NOMO-1 treated with DMSO at 0.1 percent for 48 hours (cell line): ENCODE measurements at regions not wholly inside any gene's neighbourhood (a gene's known extent, or its start where the extent isn't known, plus 50 kb on each side); places are given as distances from the start of the nearest gene placed in this dataset.
A peak's percentile ranks its signal among the peaks of the same experiment; 100 is the strongest.
"Not testable (repeated sequence)": the region's sequence is repeated elsewhere in the genome, so short reads cannot be mapped to it uniquely, and the experiment has no call there.

Experiments
- DNase-seq: peaks from one replicate; lab custom pipeline; 2025; ENCODE audit not compliant: unreplicated experiment; lab: John Stamatoyannopoulos, UW

GRCh38 chrX:122856205-122856604 lies 327.9 kb upstream of the GRIA3 start:
- DNase-seq: no peak

GRCh38 chrX:122857734-122858133 lies 326.3 kb upstream of the GRIA3 start:
- no peak for DNase-seq

DNA sequence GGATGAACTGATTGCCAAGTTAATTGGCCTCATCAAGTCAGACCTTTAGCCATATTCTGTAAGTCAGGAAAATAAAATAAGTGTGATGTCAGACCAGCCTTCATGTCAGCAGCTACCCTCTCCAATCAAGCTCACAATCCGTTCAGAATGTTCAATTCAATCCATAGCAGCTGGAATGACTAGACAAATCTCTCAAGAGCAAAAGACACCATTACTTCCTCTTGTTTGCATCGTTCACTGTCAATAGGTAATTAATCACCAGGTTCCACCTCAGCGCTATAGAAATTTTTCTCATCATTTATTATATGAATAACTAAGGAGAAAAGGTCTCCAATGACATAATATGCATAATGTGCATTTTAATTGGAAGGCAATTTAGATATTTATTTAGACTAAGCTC lies 321.0 kb upstream of the GRIA3 start:
- DNase-seq: peak; percentile 9

- peak; percentile 74 for DNase-seq
Observed at GRCh38 chrX:122866532-122866931, 317.5 kb upstream of the GRIA3 start.

DNA sequence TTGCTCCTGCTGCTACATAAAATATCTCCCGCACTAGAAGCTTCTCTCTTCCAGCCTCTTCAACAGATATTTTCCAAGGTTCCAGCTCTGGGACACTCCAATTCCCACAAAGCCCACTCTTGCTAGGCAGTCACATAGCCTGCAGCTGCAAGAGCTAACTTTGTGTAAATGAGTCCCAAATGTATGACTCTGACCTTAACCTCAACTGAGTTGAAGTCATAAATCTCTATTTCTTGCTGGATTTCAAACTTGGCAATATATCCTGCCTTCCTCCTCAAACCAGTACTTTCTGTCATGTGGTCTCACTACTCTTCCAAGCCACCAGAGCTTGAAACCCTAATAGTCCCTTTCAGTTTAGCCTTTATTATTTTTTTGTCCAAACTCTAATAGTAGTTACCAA lies 315.4 kb upstream of the GRIA3 start:
- DNase-seq: no peak

GRCh38 chrX:122869171-122869570 lies 314.9 kb upstream of the GRIA3 start:
- DNase-seq: no peak

GRCh38 chrX:122878269-122878668 lies 305.8 kb upstream of the GRIA3 start:
- no peak for DNase-seq

DNA sequence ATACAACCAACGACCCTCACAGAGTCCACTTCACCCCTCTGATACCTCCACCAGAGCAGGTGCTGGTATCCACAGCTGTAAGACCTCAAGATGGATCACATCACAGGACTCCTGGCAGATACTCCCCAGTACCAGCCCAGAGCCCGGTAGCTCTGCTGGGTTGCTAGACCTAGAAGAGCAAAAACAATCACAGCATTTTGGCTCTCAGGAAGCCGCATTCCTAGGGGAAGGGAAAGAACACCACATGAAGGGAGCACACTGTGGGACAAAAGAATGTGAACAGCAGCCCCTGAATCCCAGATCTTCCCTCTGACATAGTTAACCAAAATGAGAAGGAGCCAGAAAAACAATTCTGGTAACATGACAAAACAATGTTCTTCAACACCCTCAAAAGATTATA lies 303.1 kb upstream of the GRIA3 start:
- no peak for DNase-seq

- no peak for DNase-seq
Observed at GRCh38 chrX:122890729-122891128, 293.3 kb upstream of the GRIA3 start.

DNA sequence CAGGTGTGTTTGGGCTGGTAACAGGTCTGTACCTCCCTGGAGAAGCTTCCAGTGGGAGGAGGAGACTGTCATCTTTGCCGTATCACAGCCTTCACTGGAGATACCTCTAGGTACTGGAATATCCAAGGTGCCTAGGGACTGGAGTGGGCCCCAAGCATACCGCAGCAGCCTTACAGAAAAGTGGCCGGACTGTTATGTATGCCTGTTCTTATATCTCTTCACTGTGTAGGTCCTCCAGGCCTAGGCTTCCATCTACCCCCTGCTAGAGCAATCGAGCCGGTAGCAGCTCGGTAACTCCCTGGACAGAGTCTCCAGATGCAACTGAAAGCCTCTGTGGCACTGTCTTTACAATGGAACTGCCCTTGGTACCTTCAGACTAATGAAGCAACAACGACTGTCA lies 277.4 kb upstream of the GRIA3 start:
- DNase-seq: no peak

GRCh38 chrX:122907375-122907774 lies 276.7 kb upstream of the GRIA3 start:
- no peak for DNase-seq

- no peak for DNase-seq
Observed at GRCh38 chrX:122910697-122911096, 273.4 kb upstream of the GRIA3 start.

GRCh38 chrX:122913134-122913533 lies 270.9 kb upstream of the GRIA3 start:
- DNase-seq: no peak

GRCh38 chrX:122913764-122914163 lies 270.3 kb upstream of the GRIA3 start:
- DNase-seq: no peak

DNA sequence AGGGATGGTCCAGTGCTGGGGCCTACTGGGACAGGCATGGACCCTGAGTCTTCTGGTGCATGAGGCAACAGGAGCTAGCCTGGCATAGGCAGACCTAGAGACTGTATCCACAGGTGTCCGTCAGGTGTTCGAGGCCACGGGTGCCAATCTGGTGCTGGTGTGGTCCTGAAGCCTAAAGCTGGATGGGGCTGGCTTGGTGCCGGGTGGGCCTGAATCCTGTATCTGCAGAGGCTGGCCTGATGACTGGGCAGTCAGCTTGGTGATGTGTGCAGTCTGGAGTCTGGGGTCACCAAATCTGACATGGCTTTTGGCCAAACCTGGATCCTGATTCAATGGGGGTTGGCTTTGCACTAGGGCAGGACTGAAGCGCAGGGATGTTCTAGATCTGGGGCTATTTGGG lies 269.8 kb upstream of the GRIA3 start:
- no peak for DNase-seq

DNA sequence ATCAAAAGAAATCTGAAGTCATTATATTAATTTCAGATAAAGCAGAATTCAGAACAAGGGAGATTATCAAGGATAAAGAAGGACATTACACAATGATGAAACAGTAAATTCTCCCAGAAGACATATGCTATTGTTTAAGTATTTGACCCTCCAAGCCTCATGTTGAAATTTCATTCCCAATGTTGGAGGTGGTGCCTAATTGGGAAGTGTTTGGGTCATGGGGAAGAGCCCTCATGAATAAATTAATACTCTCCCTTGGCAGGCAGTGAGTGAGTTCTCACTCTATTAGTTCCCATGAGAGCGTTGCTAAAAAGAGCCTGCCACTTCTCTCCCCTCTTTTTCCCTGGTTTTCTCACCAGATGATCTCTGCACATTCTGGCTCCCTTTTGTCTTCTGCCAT lies 249.9 kb upstream of the GRIA3 start:
- no peak for DNase-seq

GRCh38 chrX:122940199-122940598 lies 243.9 kb upstream of the GRIA3 start:
- no peak for DNase-seq

DNA sequence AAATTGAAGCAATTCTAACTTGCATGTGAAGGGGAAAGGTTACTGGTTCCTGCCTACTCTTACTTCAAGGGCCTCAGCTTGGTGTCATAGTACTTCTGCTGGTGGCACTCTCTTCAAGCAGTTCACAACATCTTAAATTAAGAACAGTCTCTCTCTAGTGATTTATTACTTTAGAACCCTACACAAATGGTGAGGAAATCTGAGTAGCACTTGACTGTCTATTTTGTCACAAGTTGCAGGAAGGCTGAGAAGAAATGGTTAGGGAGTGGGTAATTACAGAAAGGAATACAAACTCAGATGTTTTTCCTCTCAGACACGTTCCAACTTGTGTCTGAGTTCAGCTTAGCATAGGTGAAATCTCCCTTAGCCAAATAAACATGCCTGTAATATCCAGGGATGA lies 242.3 kb upstream of the GRIA3 start:
- no peak for DNase-seq

GRCh38 chrX:122943918-122944317 lies 240.2 kb upstream of the GRIA3 start:
- no peak for DNase-seq

- DNase-seq: no peak
Observed at GRCh38 chrX:122945328-122945727, 238.8 kb upstream of the GRIA3 start.

DNA sequence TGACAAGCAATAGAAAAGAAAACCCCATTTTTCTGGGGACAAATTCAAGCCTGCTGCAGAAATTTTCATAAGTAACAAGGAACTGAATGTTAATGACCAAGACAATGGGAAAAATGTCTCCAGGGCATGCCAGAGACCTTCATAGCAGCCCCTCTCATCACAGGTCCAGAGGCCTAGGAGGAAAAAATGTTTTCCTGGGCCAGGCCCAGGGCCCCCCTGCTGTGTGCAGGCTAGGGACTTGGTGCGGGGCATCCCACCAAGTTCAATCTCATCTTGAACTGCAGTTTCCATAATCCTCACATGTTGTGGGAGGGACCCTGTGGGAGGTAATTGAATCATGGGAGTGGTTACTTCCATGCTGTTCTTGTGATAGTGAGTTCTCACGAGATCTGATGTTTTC lies 211.5 kb upstream of the GRIA3 start:
- no peak for DNase-seq

DNA sequence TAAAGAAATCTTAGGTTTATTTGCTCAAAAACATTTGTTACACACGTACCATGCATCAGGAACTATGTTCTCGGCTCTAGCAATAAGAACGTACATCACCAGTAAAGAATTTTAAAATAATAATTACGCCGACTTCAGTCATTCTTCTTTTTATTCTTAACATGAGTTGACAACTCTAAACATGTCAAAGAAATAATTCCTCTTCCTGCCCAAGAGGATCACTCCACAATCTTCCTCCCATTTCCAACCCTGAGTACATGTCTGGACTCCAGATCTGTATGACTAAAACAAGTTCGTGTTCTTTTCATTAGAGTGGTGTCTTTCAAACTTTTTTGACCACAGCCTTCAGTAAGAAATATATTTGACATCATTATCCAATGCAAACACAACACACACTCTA lies 201.6 kb upstream of the GRIA3 start:
- DNase-seq: no peak

- not testable (repeated sequence) for DNase-seq
Observed at GRCh38 chrX:123002844-123003243, 181.2 kb upstream of the GRIA3 start.

DNA sequence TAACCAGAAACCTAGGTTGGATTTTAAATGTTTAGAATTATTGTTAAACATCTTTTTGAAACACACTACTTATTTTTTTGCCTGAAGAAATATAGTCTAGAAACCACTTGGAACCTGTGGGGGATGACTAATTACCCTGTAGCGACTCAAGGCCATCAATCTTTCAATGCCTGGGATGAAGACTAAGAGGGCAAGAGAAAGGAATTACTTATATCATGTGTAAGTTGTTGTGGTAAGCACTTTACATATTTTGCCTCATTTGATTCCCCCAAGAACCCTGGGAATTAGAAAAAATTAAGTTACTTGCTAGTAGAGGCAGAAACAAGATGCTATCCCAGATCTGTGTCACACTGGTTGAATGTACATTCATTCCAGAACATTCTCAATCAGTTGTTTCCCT lies 170.9 kb upstream of the GRIA3 start:
- DNase-seq: no peak
